ENCODE measurements at regions not wholly inside any gene's neighbourhood (a gene's known extent, or its start where the extent isn't known, plus 50 kb on each side); places are given as distances from the start of the nearest gene placed in this dataset.

DNA sequence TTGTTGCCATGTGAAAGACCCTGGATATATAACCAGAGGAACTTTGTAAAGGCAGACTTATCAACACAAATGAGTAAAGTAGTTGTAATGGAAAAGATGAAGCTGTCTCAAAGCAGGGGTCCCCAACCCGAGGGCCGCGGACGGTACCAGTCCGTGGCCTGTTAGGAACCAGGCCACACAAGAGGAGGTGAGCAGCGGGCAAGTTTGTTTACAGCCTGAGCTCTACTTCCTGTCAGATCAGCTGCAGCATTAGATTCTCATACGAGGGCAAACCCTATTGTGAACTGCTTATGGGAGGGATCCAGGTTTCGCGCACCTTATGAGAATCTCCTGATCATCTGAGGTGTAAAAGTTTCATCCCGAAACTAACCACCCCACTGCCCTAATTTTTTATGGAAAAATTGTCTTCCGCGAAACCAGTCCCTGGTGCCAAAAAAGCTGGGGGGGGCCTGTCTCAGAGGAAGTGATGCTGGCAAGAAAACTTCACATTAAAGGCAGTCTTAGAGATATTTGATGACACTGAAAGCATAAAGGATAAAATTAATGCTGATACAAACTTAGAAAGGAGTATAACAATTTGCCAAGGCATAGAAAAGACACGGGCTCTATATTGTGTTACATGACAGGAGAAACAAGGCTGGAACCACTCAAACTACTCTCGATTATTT lies 57.5 kb upstream of the MSTN start:
- intact Hi-C loops (cut with DNase I): loop anchor here in 1 of 2 donors (5.0 kb wide), 1 partner anchor 33 kb away; no protein-coding TSS in a partner anchor
- Histone ChIP-seq H3K27me3 (ENCODE audit: insufficient read depth in 3 of 3, low read length in 2 of 3) (no peaks in the 10 kb centered on the region), H3K27ac (peak overlapping the region; percentile 20), H3K4me3 (peak overlapping the region; percentile 44), H3K4me1 (no peaks in the 10 kb centered on the region), H3K9me3 (no peaks in the 10 kb centered on the region), H3K36me3 (ENCODE audit: insufficient read depth in 1 of 2, low read depth in 1 of 2) (no peaks in the 10 kb centered on the region)
- no peak for TF ChIP-seq CTCF (IDR thresholded peaks at IDR 0.05)
- DNase-seq: no peak
- ATAC-seq: peak in 1 of 4 donors; percentile 70
- 47 to 54% (median 51%) methylated on average over 14 of the region's 14 CpGs for WGBS, 3 donors

DNA sequence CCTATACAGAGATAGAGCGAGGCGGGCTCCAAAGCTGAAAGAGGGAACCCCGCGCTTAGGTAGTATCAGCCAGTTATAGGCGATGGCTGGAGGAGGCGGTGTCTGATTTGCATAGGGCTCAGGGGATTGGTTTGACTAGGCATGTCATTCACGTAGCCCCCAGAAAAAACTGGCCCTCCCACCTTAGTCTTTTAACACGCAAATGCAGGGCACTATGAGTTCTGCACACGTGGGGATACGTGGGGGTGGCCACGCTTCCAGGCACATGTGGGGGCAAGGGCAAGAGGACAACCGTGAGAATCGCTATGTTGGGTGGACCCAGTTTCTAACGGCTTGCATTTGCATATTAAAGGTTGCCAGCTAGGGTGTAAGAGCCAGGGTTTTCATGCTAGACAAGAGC lies 56.7 kb upstream of the MSTN start:
- ATAC-seq (peak in 3 of 4 donors; percentile 19 to 76 (median 24)), DNase-seq (no peak)
- H3K9me3 ChIP-seq: no peaks in the 10 kb centered on the region
- H3K27me3 ChIP-seq (ENCODE audit: insufficient read depth in 3 of 3, low read length in 2 of 3): no peaks in the 10 kb centered on the region
- TF ChIP-seq CTCF (IDR thresholded peaks at IDR 0.05): no peak
- peak overlapping the region; percentile 44 for H3K4me3 ChIP-seq
- H3K36me3 ChIP-seq (ENCODE audit: insufficient read depth in 1 of 2, low read depth in 1 of 2): no peaks in the 10 kb centered on the region
- intact Hi-C loops (cut with DNase I): no loop called here
- no peaks in the 10 kb centered on the region for H3K4me1 ChIP-seq
- H3K27ac ChIP-seq: peak overlapping the region; percentile 20
- 72 to 76% (median 75%) methylated on average over 14 of the region's 14 CpGs for WGBS, 3 donors

DNA sequence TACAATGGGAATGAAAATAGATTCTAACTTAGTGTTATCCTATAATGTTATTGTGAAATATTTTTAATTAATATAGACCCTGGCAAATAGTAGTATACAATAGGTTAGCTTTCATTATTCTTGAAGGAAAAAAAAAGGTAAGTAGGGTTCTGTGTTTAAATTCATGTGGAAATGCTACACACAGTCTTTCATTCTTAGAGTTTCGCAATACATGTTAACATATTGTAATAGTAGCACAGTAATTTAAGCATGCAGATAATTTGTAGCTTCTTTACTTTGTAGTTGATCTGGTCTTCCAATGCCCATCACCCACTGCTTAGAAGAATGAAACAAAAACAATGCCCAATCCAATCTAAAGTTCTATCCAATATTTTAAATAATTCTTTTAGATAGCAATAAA lies 54.8 kb upstream of the MSTN start:
- 96 to 100% (median 99%) methylated on average over 1 of the region's 1 CpG for WGBS, 3 donors
- no peaks in the 10 kb centered on the region for H3K27me3 ChIP-seq (ENCODE audit: insufficient read depth in 3 of 3, low read length in 2 of 3)
- no peak for DNase-seq
- H3K27ac ChIP-seq: no peak overlapping the region
- intact Hi-C loops (cut with DNase I): no loop called here
- no peak for TF ChIP-seq CTCF (IDR thresholded peaks at IDR 0.05)
- H3K36me3 ChIP-seq (ENCODE audit: insufficient read depth in 1 of 2, low read depth in 1 of 2): no peaks in the 10 kb centered on the region
- no peak for ATAC-seq
- no peaks in the 10 kb centered on the region for H3K4me1 ChIP-seq
- no peak overlapping the region for H3K4me3 ChIP-seq
- no peaks in the 10 kb centered on the region for H3K9me3 ChIP-seq

- WGBS, 3 donors: 92 to 94% (median 94%) methylated on average over 2 of the region's 2 CpGs
- Histone ChIP-seq H3K27ac (no peak overlapping the region), H3K4me3 (no peak overlapping the region), H3K9me3 (no peaks in the 10 kb centered on the region), H3K4me1 (peaks cover 9% of the 10 kb centered on the region), H3K36me3 (ENCODE audit: insufficient read depth in 1 of 2, low read depth in 1 of 2) (no peaks in the 10 kb centered on the region), H3K27me3 (ENCODE audit: insufficient read depth in 3 of 3, low read length in 2 of 3) (no peaks in the 10 kb centered on the region)
- ATAC-seq: no peak
- intact Hi-C loops (cut with DNase I): no loop called here
- no peak for DNase-seq
- TF ChIP-seq CTCF (IDR thresholded peaks at IDR 0.05): no peak
Measured at GRCh38 chr2:190113000-190113399, 50.5 kb upstream of the MSTN start.

Data from psoas muscle (tissue), 7 donors.